ENCODE measurements at regions not wholly inside any gene's neighbourhood (a gene's known extent, or its start where the extent isn't known, plus 50 kb on each side); places are given as distances from the start of the nearest gene placed in this dataset.

DNA sequence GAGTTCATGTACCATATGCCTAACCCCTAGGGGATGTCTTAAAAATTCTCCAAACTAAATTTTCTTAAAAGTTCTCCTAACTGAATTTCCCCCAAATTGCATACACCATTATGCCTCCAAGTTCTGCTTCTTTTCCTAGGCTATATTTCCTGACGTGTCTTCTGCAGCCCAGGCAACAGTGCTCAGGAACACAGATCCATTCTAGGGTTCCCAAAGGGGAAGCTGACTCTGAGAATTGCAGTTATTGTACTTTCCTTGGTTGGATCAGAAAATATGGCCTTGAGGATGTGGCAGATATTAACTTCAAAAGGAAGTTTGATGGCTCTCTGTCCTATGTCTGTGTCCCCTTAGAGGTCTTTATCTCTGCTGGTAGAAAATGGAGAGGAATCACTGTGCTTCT is 124.3 kb downstream of the TMEM17 start:
- TF ChIP-seq CTCF (IDR thresholded peaks at IDR 0.05): no peak
- TF ChIP-seq EZH2 (IDR thresholded peaks at IDR 0.05; ENCODE audit: borderline replicate concordance, insufficient read depth, low read depth, low read length, poor library complexity, severe bottlenecking): no peak

Measured in B cell (primary cell).